WTC11 (cell line): ENCODE measurements at regions not wholly inside any gene's neighbourhood (a gene's known extent, or its start where the extent isn't known, plus 50 kb on each side); places are given as distances from the start of the nearest gene placed in this dataset.

Experiments used
- ATAC-seq: fragments of 200-7000 bp; cut with Tn5 transposase; 2 replicates; pipeline ENCODE4 v1.10.0; 2021; ENCODE audit warnings: mild to moderate bottlenecking, moderate library complexity
- CTCF ChIA-PET: fragments of 300-600 bp; sonication (Branson Sonifier 250); formaldehyde crosslinking; loops from one replicate; lab custom pipeline; 2021; ENCODE audit warnings: antibody characterized with exemption; lab: Charles Lee
- POLR2A ChIA-PET: fragments of 350-600 bp; sonication (Branson Sonifier 250); formaldehyde crosslinking; loops from one replicate; lab custom pipeline; 2021; ENCODE audit warnings: antibody characterized with exemption; lab: Charles Lee
- DNase-seq: peaks from one replicate; pipeline ENCODE4 v3.0.0; 2021; ENCODE audit warnings: low spot score
- H3K27ac Mint-ChIP-seq: 2 replicates; pipeline ENCODE4 v1.8.0; 2021; ENCODE audit warnings: mixed read lengths
- H3K27me3 Mint-ChIP-seq: 2 replicates; pipeline ENCODE4 v1.8.0; 2021; ENCODE audit warnings: low read depth, mild to moderate bottlenecking, moderate library complexity, mixed read lengths
- H3K36me3 Mint-ChIP-seq: 2 replicates; pipeline ENCODE4 v1.8.0; 2021; ENCODE audit warnings: mixed read lengths
- H3K4me1 Mint-ChIP-seq: 2 replicates; pipeline ENCODE4 v1.8.0; 2022; ENCODE audit warnings: mixed read lengths
- H3K4me3 Mint-ChIP-seq: 2 replicates; pipeline ENCODE4 v1.8.0; 2021; ENCODE audit warnings: mild to moderate bottlenecking, moderate library complexity, mixed read lengths
- H3K9me3 Mint-ChIP-seq: 2 replicates; pipeline ENCODE4 v1.8.0; 2021; ENCODE audit warnings: mixed read lengths
- ATF2 ChIP-seq: sonication (generic); formaldehyde crosslinking; IDR thresholded peaks from 2 replicates; pipeline ENCODE4 v1.8.1; 2022; ENCODE audit warnings: low read depth, missing genetic modification reagents, borderline replicate concordance
- CBFB ChIP-seq: sonication (generic); formaldehyde crosslinking; IDR thresholded peaks from 2 replicates; pipeline ENCODE4 v1.8.1; 2022; ENCODE audit warnings: mild to moderate bottlenecking, low read depth, missing genetic modification reagents
- CDX4 ChIP-seq: fragments of 250-450 bp; sonication (Bioruptor Pico); IDR thresholded peaks from 2 replicates; pipeline ENCODE4 v1.9.0; 2021; ENCODE audit warnings: moderate library complexity, mild to moderate bottlenecking, inconsistent platforms, borderline replicate concordance
- CTCF ChIP-seq: fragments of 200-600 bp; IDR thresholded peaks from 2 replicates; pipeline ENCODE4 v1.8.0; 2022; ENCODE audit warnings: antibody characterized with exemption
- ESRRA ChIP-seq: sonication (generic); formaldehyde crosslinking; IDR thresholded peaks from 2 replicates; pipeline ENCODE4 v1.8.1; 2022; ENCODE audit warnings: mild to moderate bottlenecking, missing genetic modification reagents, borderline replicate concordance
- GTF2I ChIP-seq: fragments of 250-450 bp; sonication (Bioruptor Pico); conservative IDR thresholded peaks from 2 replicates; pipeline ENCODE4 v1.4.0; 2021; ENCODE audit warnings: mild to moderate bottlenecking
- JUN ChIP-seq: sonication (generic); formaldehyde crosslinking; IDR thresholded peaks from 2 replicates; pipeline ENCODE4 v1.8.0; 2023; ENCODE audit warnings: mild to moderate bottlenecking, missing genetic modification reagents
- MAX ChIP-seq: sonication (generic); formaldehyde crosslinking; IDR thresholded peaks from 2 replicates; pipeline ENCODE4 v1.8.0; 2022; ENCODE audit warnings: mild to moderate bottlenecking, missing genetic modification reagents
- NFE2L1 ChIP-seq: sonication (generic); formaldehyde crosslinking; IDR thresholded peaks from 2 replicates; pipeline ENCODE4 v1.8.1; 2023; ENCODE audit warnings: missing genetic modification reagents
- STAT6 ChIP-seq: sonication (generic); formaldehyde crosslinking; conservative IDR thresholded peaks from 2 replicates; pipeline ENCODE4 v1.8.1; 2023; ENCODE audit warnings: mild to moderate bottlenecking, low read depth, missing genetic modification reagents, moderate library complexity
- TEAD1 ChIP-seq: sonication (generic); formaldehyde crosslinking; IDR thresholded peaks from 2 replicates; pipeline ENCODE4 v1.8.0; 2022; ENCODE audit warnings: mild to moderate bottlenecking, missing genetic modification reagents
- TP53 ChIP-seq: sonication (generic); formaldehyde crosslinking; IDR thresholded peaks from 2 replicates; pipeline ENCODE4 v1.8.1; 2023; ENCODE audit warnings: mild to moderate bottlenecking, missing genetic modification reagents
- ZNF219 ChIP-seq: sonication (generic); formaldehyde crosslinking; IDR thresholded peaks from 2 replicates; pipeline ENCODE4 v1.8.0; 2023; ENCODE audit warnings: missing genetic modification reagents, mild to moderate bottlenecking, borderline replicate concordance
- TF ChIP-seq, protein P1 (sequence below): sonication (generic); formaldehyde crosslinking; IDR thresholded peaks from 2 replicates; pipeline ENCODE4 v1.8.0; 2022; ENCODE audit warnings: mild to moderate bottlenecking, missing genetic modification reagents
- TF ChIP-seq, protein P2 (sequence below): sonication (generic); formaldehyde crosslinking; IDR thresholded peaks from 2 replicates; pipeline ENCODE4 v1.8.0; 2022; ENCODE audit warnings: missing genetic modification reagents

DNA sequence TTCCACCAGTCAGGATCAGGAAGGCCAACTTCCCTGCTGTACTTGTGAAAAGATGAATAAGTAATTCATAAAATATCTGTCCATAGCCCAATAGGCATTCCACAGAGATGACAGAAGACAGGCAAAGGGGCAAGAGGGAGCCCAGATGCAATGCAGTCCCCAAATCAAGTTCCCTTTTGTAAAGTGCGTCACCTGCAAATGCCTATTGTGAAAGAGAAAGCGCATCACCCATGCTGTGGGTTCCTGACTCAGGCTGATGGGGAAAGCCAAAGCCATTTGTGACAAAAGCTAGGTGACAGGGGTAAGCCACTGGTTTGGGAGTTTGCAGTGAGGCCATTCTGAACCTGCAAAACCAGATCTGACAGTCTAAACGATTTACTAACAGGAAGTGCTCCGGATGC, 157.5 kb upstream of the ZNF536 start (continued):
- TF ChIP-seq ATF2 (CRISPR knock-in tag) (no peak), ZNF219 (CRISPR knock-in tag) (no peak), STAT6 (CRISPR knock-in tag) (no peak)

DNA sequence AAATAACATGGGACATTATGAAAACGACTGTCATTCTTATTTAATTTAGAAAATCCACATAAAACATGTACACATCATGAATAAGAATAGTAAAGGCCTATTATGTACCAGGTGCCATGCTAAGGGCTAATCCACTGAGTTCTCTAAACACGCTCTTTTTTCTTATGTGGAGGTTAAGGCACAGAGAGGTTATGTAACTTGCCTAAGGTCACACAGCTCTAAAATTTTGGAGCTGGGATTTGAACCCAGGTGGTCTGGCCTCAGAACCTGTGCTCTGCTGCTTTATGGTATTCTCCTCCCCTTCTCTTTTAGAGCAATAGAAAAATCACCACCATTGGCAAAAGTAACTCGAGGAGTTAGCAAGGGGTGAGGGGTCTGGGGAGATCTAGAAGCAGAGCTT, 156.9 kb upstream of the ZNF536 start:
- H3K9me3 Mint-ChIP-seq = no peaks in the 10 kb centered on the region
- H3K27me3 Mint-ChIP-seq = 0 out of 2 replicates have a peak, but pooled peaks cover 2% of the 10 kb centered on the region
- ChIA-PET POLR2A (no interaction called here), CTCF (interaction anchor here (0.6 kb wide), 1 partner anchor 1518 kb away, joined by 3 read pairs; no protein-coding TSS in a partner anchor)
- H3K4me1 Mint-ChIP-seq = peaks cover 12% of the 10 kb centered on the region
- no peaks in the 10 kb centered on the region for H3K36me3 Mint-ChIP-seq
- DNase-seq (no peak), ATAC-seq (no peak)
- no peak overlapping the region for H3K4me3 Mint-ChIP-seq
- no peak for TF ChIP-seq JUN (CRISPR knock-in tag)
- TF ChIP-seq NFE2L1 (CRISPR knock-in tag) = no peak
- TF ChIP-seq TEAD1 (CRISPR knock-in tag) = no peak
- no peak overlapping the region for H3K27ac Mint-ChIP-seq

DNA sequence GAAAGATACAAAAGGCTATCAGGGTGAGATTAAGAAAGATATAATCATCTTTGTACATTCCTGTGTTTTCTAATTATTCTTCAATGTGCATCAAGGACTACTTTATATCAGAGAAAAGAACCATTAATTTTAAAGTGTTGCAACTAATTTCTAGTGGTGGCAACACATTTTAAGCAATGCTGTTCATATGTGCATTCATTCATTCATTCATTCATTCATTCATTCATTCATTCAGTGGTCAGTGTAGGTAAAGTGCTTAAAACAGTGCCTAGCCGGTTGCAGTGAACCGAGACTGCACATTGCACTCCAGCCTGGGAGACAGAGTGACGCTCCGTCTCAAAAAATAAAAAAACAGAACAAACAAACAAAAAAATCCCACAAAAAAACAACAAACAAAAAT, 155.7 kb upstream of the ZNF536 start:
- ChIA-PET POLR2A (no interaction called here), CTCF (interaction anchor here (1.2 kb wide), 1 partner anchor 146 kb away, joined by 3 read pairs; no protein-coding TSS in a partner anchor)
- Mint-ChIP-seq H3K4me1 (peaks cover 12% of the 10 kb centered on the region), H3K27me3 (peaks cover 6% of the 10 kb centered on the region), H3K9me3 (no peaks in the 10 kb centered on the region), H3K4me3 (no peak overlapping the region)
- DNase-seq (no peak), ATAC-seq (no peak)
- TF ChIP-seq GTF2I (CRISPR knock-in tag) (no peak), STAT6 (CRISPR knock-in tag) (no peak), MAX (CRISPR knock-in tag) (no peak), ESRRA (no peak)
- TF ChIP-seq, all 79 proteins: peak for 0
- Mint-ChIP-seq H3K36me3 (no peaks in the 10 kb centered on the region), H3K27ac (no peak overlapping the region)

- no peaks in the 10 kb centered on the region for H3K9me3 Mint-ChIP-seq
- ChIA-PET POLR2A (no interaction called here), CTCF (interaction anchor here (1.2 kb wide), 1 partner anchor 147 kb away, joined by 3 read pairs; no protein-coding TSS in a partner anchor)
- no peak for ATAC-seq
- H3K27me3 Mint-ChIP-seq = peaks cover 12% of the 10 kb centered on the region
- no peaks in the 10 kb centered on the region for H3K36me3 Mint-ChIP-seq
- H3K4me1 Mint-ChIP-seq = peaks cover 10% of the 10 kb centered on the region
- no peak overlapping the region for H3K4me3 Mint-ChIP-seq
- DNase-seq = no peak
- H3K27ac Mint-ChIP-seq = no peak overlapping the region
- TF ChIP-seq ESRRA = no peak
- TF ChIP-seq, protein P1, sequence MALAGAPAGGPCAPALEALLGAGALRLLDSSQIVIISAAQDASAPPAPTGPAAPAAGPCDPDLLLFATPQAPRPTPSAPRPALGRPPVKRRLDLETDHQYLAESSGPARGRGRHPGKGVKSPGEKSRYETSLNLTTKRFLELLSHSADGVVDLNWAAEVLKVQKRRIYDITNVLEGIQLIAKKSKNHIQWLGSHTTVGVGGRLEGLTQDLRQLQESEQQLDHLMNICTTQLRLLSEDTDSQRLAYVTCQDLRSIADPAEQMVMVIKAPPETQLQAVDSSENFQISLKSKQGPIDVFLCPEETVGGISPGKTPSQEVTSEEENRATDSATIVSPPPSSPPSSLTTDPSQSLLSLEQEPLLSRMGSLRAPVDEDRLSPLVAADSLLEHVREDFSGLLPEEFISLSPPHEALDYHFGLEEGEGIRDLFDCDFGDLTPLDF (CRISPR knock-in tag) = no peak
- no peak for TF ChIP-seq TP53
- no peak for TF ChIP-seq CBFB (CRISPR knock-in tag)
- TF ChIP-seq CDX4 (CRISPR knock-in tag) = no peak
- TF ChIP-seq, protein P2, sequence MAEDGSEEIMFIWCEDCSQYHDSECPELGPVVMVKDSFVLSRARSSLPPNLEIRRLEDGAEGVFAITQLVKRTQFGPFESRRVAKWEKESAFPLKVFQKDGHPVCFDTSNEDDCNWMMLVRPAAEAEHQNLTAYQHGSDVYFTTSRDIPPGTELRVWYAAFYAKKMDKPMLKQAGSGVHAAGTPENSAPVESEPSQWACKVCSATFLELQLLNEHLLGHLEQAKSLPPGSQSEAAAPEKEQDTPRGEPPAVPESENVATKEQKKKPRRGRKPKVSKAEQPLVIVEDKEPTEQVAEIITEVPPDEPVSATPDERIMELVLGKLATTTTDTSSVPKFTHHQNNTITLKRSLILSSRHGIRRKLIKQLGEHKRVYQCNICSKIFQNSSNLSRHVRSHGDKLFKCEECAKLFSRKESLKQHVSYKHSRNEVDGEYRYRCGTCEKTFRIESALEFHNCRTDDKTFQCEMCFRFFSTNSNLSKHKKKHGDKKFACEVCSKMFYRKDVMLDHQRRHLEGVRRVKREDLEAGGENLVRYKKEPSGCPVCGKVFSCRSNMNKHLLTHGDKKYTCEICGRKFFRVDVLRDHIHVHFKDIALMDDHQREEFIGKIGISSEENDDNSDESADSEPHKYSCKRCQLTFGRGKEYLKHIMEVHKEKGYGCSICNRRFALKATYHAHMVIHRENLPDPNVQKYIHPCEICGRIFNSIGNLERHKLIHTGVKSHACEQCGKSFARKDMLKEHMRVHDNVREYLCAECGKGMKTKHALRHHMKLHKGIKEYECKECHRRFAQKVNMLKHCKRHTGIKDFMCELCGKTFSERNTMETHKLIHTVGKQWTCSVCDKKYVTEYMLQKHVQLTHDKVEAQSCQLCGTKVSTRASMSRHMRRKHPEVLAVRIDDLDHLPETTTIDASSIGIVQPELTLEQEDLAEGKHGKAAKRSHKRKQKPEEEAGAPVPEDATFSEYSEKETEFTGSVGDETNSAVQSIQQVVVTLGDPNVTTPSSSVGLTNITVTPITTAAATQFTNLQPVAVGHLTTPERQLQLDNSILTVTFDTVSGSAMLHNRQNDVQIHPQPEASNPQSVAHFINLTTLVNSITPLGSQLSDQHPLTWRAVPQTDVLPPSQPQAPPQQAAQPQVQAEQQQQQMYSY (CRISPR knock-in tag) = no peak
- TF ChIP-seq CTCF = no peak
Observed at GRCh38 chr19:30217461-30217860, 154.7 kb upstream of the ZNF536 start.
